SK-N-SH (cell line): ENCODE measurements at regions not wholly inside any gene's neighbourhood (a gene's known extent, or its start where the extent isn't known, plus 50 kb on each side); places are given as distances from the start of the nearest gene placed in this dataset.

ENCODE experiments used
- CTCF ChIA-PET: fragments of 300-600, 350-600 bp; formaldehyde crosslinking; extraction: SDS; loops from one replicate; lab custom pipeline; 2021; lab: Yijun Ruan, JAX
- POLR2A ChIA-PET: fragments of 350-600 bp; sonication (Branson Sonifier 250); formaldehyde crosslinking; extraction: SDS; loops from one replicate; lab custom pipeline; 2020; ENCODE audit warnings: antibody characterized with exemption, inconsistent platforms; lab: Yijun Ruan, JAX
- DNase-seq: peaks from one replicate; pipeline ENCODE4 v3.0.0; 2012
- H2AFZ ChIP-seq: fragments of 200-600 bp; sonication (generic); 2 replicates; pipeline ENCODE4 v1.8.1; 2016; ENCODE audit warnings: antibody characterized with exemption, mild to moderate bottlenecking, low read depth
- H3F3A ChIP-seq: fragments of 200-600 bp; sonication (generic); replicated peaks from 2 replicates; pipeline ENCODE3; 2016; ENCODE audit warnings: antibody characterized with exemption, mild to moderate bottlenecking; ENCODE audit not compliant: insufficient read depth
- H3K27ac ChIP-seq, 2 experiments: fragments of 200-500 bp in 1 of 2; fragments of 200-600 bp in 1 of 2; sonication (Bioruptor generic) in 1 of 2; sonication (generic), shearing (Covaris generic) in 1 of 2; 2 replicates each; pipeline versions ENCODE4 v1.5.1 to v1.6.1; 2014 to 2016; ENCODE audit warnings: low read depth in 2 of 2, inconsistent platforms in 1 of 2, low read length in 1 of 2, mild to moderate bottlenecking in 1 of 2, mixed read lengths in 1 of 2
- H3K27me3 ChIP-seq: fragments of 200-600 bp; sonication (generic), shearing (Covaris generic); 2 replicates; pipeline ENCODE4 v1.6.1; 2016; ENCODE audit warnings: mixed run types; ENCODE audit not compliant: insufficient read depth
- H3K36me3 ChIP-seq, 2 experiments: fragments of 200-500 bp in 1 of 2; fragments of 200-600 bp in 1 of 2; sonication (Bioruptor generic) in 1 of 2; sonication (generic) in 1 of 2; replicated peaks in 1 of 2; 2 replicates each; pipeline versions ENCODE3 to v1.5.1; 2014 to 2016; ENCODE audit warnings: low read length in 1 of 2, mild to moderate bottlenecking in 1 of 2; ENCODE audit not compliant: insufficient read depth in 2 of 2, control insufficient read depth in 1 of 2
- H3K4me1 ChIP-seq, 2 experiments: fragments of 200-500 bp in 1 of 2; fragments of 200-600 bp in 1 of 2; sonication (Bioruptor generic) in 1 of 2; sonication (generic), shearing (Covaris generic) in 1 of 2; 2 replicates each; pipeline versions ENCODE4 v1.5.1 to v1.6.1; 2014 to 2016; ENCODE audit warnings: low read depth in 1 of 2, low read length in 1 of 2, mixed run types in 1 of 2; ENCODE audit not compliant: insufficient read depth in 2 of 2, control insufficient read depth in 1 of 2
- H3K4me2 ChIP-seq: fragments of 200-600 bp; sonication (generic), shearing (Covaris generic); 2 replicates; pipeline ENCODE4 v1.6.1; 2017; ENCODE audit warnings: mixed run types
- H3K4me3 ChIP-seq, 2 experiments: fragments of 200-500 bp in 1 of 2; fragments of 200-600 bp in 1 of 2; sonication (Bioruptor generic) in 1 of 2; sonication (generic), shearing (Covaris generic) in 1 of 2; 2 replicates each; pipeline versions ENCODE4 v1.5.1 to v1.8.1; 2014 to 2016; ENCODE audit warnings: low read depth in 2 of 2, inconsistent platforms in 1 of 2, low read length in 1 of 2, mild to moderate bottlenecking in 1 of 2, mixed read lengths in 1 of 2, moderate library complexity in 1 of 2
- H3K79me2 ChIP-seq: fragments of 200-600 bp; sonication (generic); 2 replicates; pipeline ENCODE4 v1.8.1; 2017; ENCODE audit warnings: mild to moderate bottlenecking; ENCODE audit not compliant: insufficient read depth
- H3K9ac ChIP-seq: fragments of 200-600 bp; sonication (generic); 2 replicates; pipeline ENCODE4 v1.6.1; 2017; ENCODE audit warnings: mixed run types
- H3K9me2 ChIP-seq: fragments of 200-600 bp; sonication (generic); 2 replicates; pipeline ENCODE4 v1.6.1; 2017; ENCODE audit warnings: mixed run types
- H3K9me3 ChIP-seq: fragments of 200-600 bp; sonication (generic); 2 replicates; pipeline ENCODE4 v1.6.1; 2017; ENCODE audit warnings: mixed run types, mild to moderate bottlenecking, moderate library complexity
- H4K20me1 ChIP-seq: fragments of 200-600 bp; sonication (generic); 2 replicates; pipeline ENCODE4 v1.6.1; 2017; ENCODE audit warnings: mild to moderate bottlenecking, mixed run types; ENCODE audit not compliant: insufficient read depth
- CHD2 ChIP-seq: fragments of 150-350 bp; IDR thresholded peaks from 2 replicates; pipeline ENCODE4 v1.6.1; 2018; ENCODE audit warnings: low read length; ENCODE audit not compliant: partially characterized antibody
- CTCF ChIP-seq: fragments of 200-600 bp; sonication (generic); IDR thresholded peaks from 2 replicates; pipeline ENCODE4 v1.6.1; 2017; ENCODE audit warnings: antibody characterized with exemption, mild to moderate bottlenecking, moderate library complexity
- EZH2phosphoT487 ChIP-seq: fragments of 200-600 bp; sonication (generic); IDR thresholded peaks from 2 replicates; pipeline ENCODE4 v1.6.1; 2017; ENCODE audit warnings: low read depth, mixed run types, mild to moderate bottlenecking, antibody characterized with exemption, moderate library complexity, borderline replicate concordance
- FOSL2 ChIP-seq: IDR thresholded peaks from 2 replicates; pipeline ENCODE4 v1.4.0; 2012; ENCODE audit warnings: low read depth, mild to moderate bottlenecking, moderate library complexity, borderline replicate concordance
- FOXJ3 ChIP-seq: sonication (generic); formaldehyde crosslinking; IDR thresholded peaks from 2 replicates; pipeline ENCODE4 v1.5.1; 2020; ENCODE audit warnings: mild to moderate bottlenecking, missing genetic modification reagents
- FOXM1 ChIP-seq: IDR thresholded peaks from 2 replicates; pipeline ENCODE4 v1.4.0; 2012; ENCODE audit warnings: low read depth, mild to moderate bottlenecking
- JUND ChIP-seq: IDR thresholded peaks from 2 replicates; pipeline ENCODE4 v1.4.0; 2012
- MAX ChIP-seq: IDR thresholded peaks from 2 replicates; pipeline ENCODE4 v1.4.0; 2012; ENCODE audit warnings: low read depth
- MEF2A ChIP-seq: IDR thresholded peaks from 2 replicates; pipeline ENCODE4 v1.4.0; 2012; ENCODE audit warnings: low read depth, borderline replicate concordance
- MXI1 ChIP-seq: IDR thresholded peaks from 2 replicates; pipeline ENCODE4 v1.6.1; 2012; ENCODE audit warnings: mild to moderate bottlenecking, low read depth, low read length, improper control_type of control experiment
- NFIC ChIP-seq: IDR thresholded peaks from 2 replicates; pipeline ENCODE4 v1.4.0; 2012; ENCODE audit warnings: borderline replicate concordance
- NRF1 ChIP-seq: IDR thresholded peaks from 2 replicates; pipeline ENCODE4 v1.6.1; 2012; ENCODE audit warnings: low read depth, mild to moderate bottlenecking, low read length
- RCOR1 ChIP-seq: fragments of 150-350 bp; IDR thresholded peaks from 2 replicates; pipeline ENCODE4 v1.6.1; 2017; ENCODE audit warnings: antibody characterized with exemption, low read length
- RFX5 ChIP-seq: IDR thresholded peaks from 2 replicates; pipeline ENCODE4 v1.6.1; 2012; ENCODE audit warnings: mild to moderate bottlenecking, improper control_type of control experiment, low read length
- TCF12 ChIP-seq: IDR thresholded peaks from 2 replicates; pipeline ENCODE4 v1.4.0; 2012
- YY1 ChIP-seq: IDR thresholded peaks from 2 replicates; pipeline ENCODE4 v1.4.0; 2012; ENCODE audit warnings: low read depth, mild to moderate bottlenecking
- WGBS: methylation state at CpG from one replicate; pipeline ENCODE4 v1.1.6; 2017; ENCODE audit warnings: low lambda C conversion rate; 5-methylcytosine and 5-hydroxymethylcytosine counted together

- ChIA-PET POLR2A (interaction anchor here (0.6 kb wide), 1 partner anchor 546 kb away, joined by 5 read pairs; no protein-coding TSS in a partner anchor), CTCF (no interaction called here)
- no peaks in the 10 kb centered on the region for H3K36me3 ChIP-seq
- H3K79me2 ChIP-seq = no peaks in the 10 kb centered on the region
- H3K4me2 ChIP-seq = no peak overlapping the region
- H2AFZ ChIP-seq = no peak overlapping the region
- H3K4me3 ChIP-seq = no peak overlapping the region
- no peak overlapping the region for H3K27ac ChIP-seq
- H3K4me1 ChIP-seq = no peaks in the 10 kb centered on the region; a peak in 1 of 4 replicates
- no peaks in the 10 kb centered on the region for H3K27me3 ChIP-seq
- no peaks in the 10 kb centered on the region for H3F3A ChIP-seq
- H3K9me3 ChIP-seq = no peaks in the 10 kb centered on the region
- 70% methylated on average over 6 of the region's 6 CpGs for WGBS
- no peaks in the 10 kb centered on the region for H3K9me2 ChIP-seq
- TF ChIP-seq RCOR1 (no peak), CHD2 (no peak), FOSL2 (no peak), NRF1 (no peak), YY1 (no peak), JUND (no peak), FOXJ3 (no peak), EZH2phosphoT487 (no peak), RFX5 (no peak), TCF12 (no peak), MXI1 (no peak), NFIC (no peak), MEF2A (no peak), MAX (no peak)
- DNase-seq = no peak
- H4K20me1 ChIP-seq = no peaks in the 10 kb centered on the region
- H3K9ac ChIP-seq = no peak overlapping the region
Observed at GRCh38 chr9:13810510-13810909, 503.4 kb downstream of the NFIB start.

GRCh38 chr9:13809401-13809800 is 504.5 kb downstream of the NFIB start:
- CTCF ChIA-PET = no interaction called here
- WGBS = 100% methylated on average over 1 of the region's 1 CpG
- no peaks in the 10 kb centered on the region for H3K9me3 ChIP-seq
- no peaks in the 10 kb centered on the region for H3F3A ChIP-seq
- no peak overlapping the region for H3K4me2 ChIP-seq
- H3K79me2 ChIP-seq = no peaks in the 10 kb centered on the region
- no peaks in the 10 kb centered on the region for H4K20me1 ChIP-seq
- H2AFZ ChIP-seq = no peak overlapping the region
- H3K9ac ChIP-seq = no peak overlapping the region
- no peaks in the 10 kb centered on the region for H3K36me3 ChIP-seq
- no peak overlapping the region for H3K4me3 ChIP-seq
- H3K9me2 ChIP-seq = no peaks in the 10 kb centered on the region
- no peaks in the 10 kb centered on the region for H3K27me3 ChIP-seq
- TF ChIP-seq CTCF (no peak), YY1 (no peak), FOXM1 (no peak)
- TF ChIP-seq, all 33 proteins: peak for 0
- POLR2A ChIA-PET = no interaction called here
- H3K4me1 ChIP-seq = no peaks in the 10 kb centered on the region; a peak in 1 of 4 replicates
- no peak for DNase-seq
- no peak overlapping the region for H3K27ac ChIP-seq
